ENCODE measurements at regions not wholly inside any gene's neighbourhood (a gene's known extent, or its start where the extent isn't known, plus 50 kb on each side); places are given as distances from the start of the nearest gene placed in this dataset.
"Not testable (repeated sequence)": the region's sequence is repeated elsewhere in the genome, so short reads cannot be mapped to it uniquely, and the experiment has no call there.

GRCh38 chr12:131384544-131384855 is 326.4 kb upstream of the SFSWAP start:
- DNase-seq (ENCODE audit: low spot score in 2 of 2) (peak in 1 of 2 donors; percentile 33), ATAC-seq (no peak)
- no peak overlapping the region for H3K27ac Mint-ChIP-seq
- H3K36me3 Mint-ChIP-seq: no peaks in the 10 kb centered on the region
- no peaks in the 10 kb centered on the region for H3K9me3 Mint-ChIP-seq

GRCh38 chr12:131385313-131386166 is 325.4 kb upstream of the SFSWAP start:
- Mint-ChIP-seq H3K27ac (no peak overlapping the region), H3K9me3 (no peaks in the 10 kb centered on the region)

GRCh38 chr12:131386167-131386521 is 324.7 kb upstream of the SFSWAP start:
- H3K27ac Mint-ChIP-seq: no peak overlapping the region
- no peak for ATAC-seq
- no peaks in the 10 kb centered on the region for H3K36me3 Mint-ChIP-seq
- no peaks in the 10 kb centered on the region for H3K9me3 Mint-ChIP-seq
- DNase-seq (ENCODE audit: low spot score in 2 of 2): no peak

More at GRCh38 chr12:131385313-131386166, 325.4 kb upstream of the SFSWAP start:
- H3K36me3 Mint-ChIP-seq: no peaks in the 10 kb centered on the region
- DNase-seq (ENCODE audit: low spot score in 2 of 2) (peak in 1 of 2 donors; percentile 47), ATAC-seq (no peak)

GRCh38 chr12:131386781-131387180 is 324.1 kb upstream of the SFSWAP start:
- no peak for DNase-seq (ENCODE audit: low spot score in 2 of 2)
- no peak overlapping the region for H3K27ac Mint-ChIP-seq
- ATAC-seq: no peak

GRCh38 chr12:131387281-131388163 is 323.4 kb upstream of the SFSWAP start:
- Mint-ChIP-seq H3K9me3 (no peaks in the 10 kb centered on the region), H3K36me3 (no peaks in the 10 kb centered on the region), H3K27ac (no peak overlapping the region)
- DNase-seq (ENCODE audit: low spot score in 2 of 2) (no peak), ATAC-seq (no peak)

More at GRCh38 chr12:131386781-131387180, 324.1 kb upstream of the SFSWAP start:
- Mint-ChIP-seq H3K36me3 (no peaks in the 10 kb centered on the region), H3K9me3 (no peaks in the 10 kb centered on the region)

- not testable (repeated sequence) for H3K9me3 Mint-ChIP-seq; H3K27ac Mint-ChIP-seq; ATAC-seq; DNase-seq (ENCODE audit: low spot score in 2 of 2); H3K36me3 Mint-ChIP-seq
These were observed 322.5 kb upstream of the SFSWAP start for GRCh38 chr12:131388164-131389053.

- Mint-ChIP-seq H3K9me3 (no peaks in the 10 kb centered on the region), H3K27ac (no peak overlapping the region), H3K36me3 (no peaks in the 10 kb centered on the region)
- ATAC-seq (no peak), DNase-seq (ENCODE audit: low spot score in 2 of 2) (no peak)
These were observed 321.6 kb upstream of the SFSWAP start for GRCh38 chr12:131389054-131390013.

- H3K36me3 Mint-ChIP-seq: no peaks in the 10 kb centered on the region
- no peak for DNase-seq (ENCODE audit: low spot score in 2 of 2)
- H3K27ac Mint-ChIP-seq: no peak overlapping the region
- H3K9me3 Mint-ChIP-seq: no peaks in the 10 kb centered on the region
- ATAC-seq: no peak
These were observed 320.2 kb upstream of the SFSWAP start for GRCh38 chr12:131390412-131391334.

GRCh38 chr12:131391399-131391798 is 319.5 kb upstream of the SFSWAP start:
- ATAC-seq: no peak
- no peak for DNase-seq (ENCODE audit: low spot score in 2 of 2)
- H3K36me3 Mint-ChIP-seq: no peaks in the 10 kb centered on the region
- no peaks in the 10 kb centered on the region for H3K9me3 Mint-ChIP-seq
- no peak overlapping the region for H3K27ac Mint-ChIP-seq

- Mint-ChIP-seq H3K9me3 (peaks cover 14 to 19% of the 10 kb centered on the region in 2 donors), H3K36me3 (peaks cover 6 to 11% of the 10 kb centered on the region in 2 donors)
- not testable (repeated sequence) for ATAC-seq; DNase-seq (ENCODE audit: low spot score in 2 of 2); H3K27ac Mint-ChIP-seq
These were observed 316.1 kb upstream of the SFSWAP start for GRCh38 chr12:131394752-131395151.

- H3K36me3 Mint-ChIP-seq: peaks cover 6 to 11% of the 10 kb centered on the region in 2 donors
- ATAC-seq; DNase-seq (ENCODE audit: low spot score in 2 of 2); H3K27ac Mint-ChIP-seq: not testable (repeated sequence)
- peaks cover 14 to 19% of the 10 kb centered on the region in 2 donors for H3K9me3 Mint-ChIP-seq
These were observed 315.6 kb upstream of the SFSWAP start for GRCh38 chr12:131395209-131395684.

GRCh38 chr12:131395971-131396573 is 314.8 kb upstream of the SFSWAP start:
- ATAC-seq: no peak
- H3K36me3 Mint-ChIP-seq: peaks cover 6 to 11% of the 10 kb centered on the region in 2 donors
- H3K27ac Mint-ChIP-seq: no peak overlapping the region
- no peak for DNase-seq (ENCODE audit: low spot score in 2 of 2)
- peaks cover 14 to 19% of the 10 kb centered on the region in 2 donors for H3K9me3 Mint-ChIP-seq

- ATAC-seq (no peak), DNase-seq (ENCODE audit: low spot score in 2 of 2) (peak in 1 of 2 donors; percentile 16)
- H3K36me3 Mint-ChIP-seq: peaks cover 6 to 11% of the 10 kb centered on the region in 2 donors
- H3K27ac Mint-ChIP-seq: no peak overlapping the region
- H3K9me3 Mint-ChIP-seq: peaks cover 14 to 19% of the 10 kb centered on the region in 2 donors
These were observed 313.3 kb upstream of the SFSWAP start for GRCh38 chr12:131397493-131398181.

GRCh38 chr12:131399000-131399399 is 311.9 kb upstream of the SFSWAP start:
- no peak for DNase-seq (ENCODE audit: low spot score in 2 of 2)
- no peak overlapping the region for H3K27ac Mint-ChIP-seq
- H3K9me3 Mint-ChIP-seq: peaks cover 14 to 19% of the 10 kb centered on the region in 2 donors
- peaks cover 6 to 11% of the 10 kb centered on the region in 2 donors for H3K36me3 Mint-ChIP-seq
- no peak for ATAC-seq
